KMS-11 (cell line): ENCODE measurements at regions not wholly inside any gene's neighbourhood (a gene's known extent, or its start where the extent isn't known, plus 50 kb on each side); places are given as distances from the start of the nearest gene placed in this dataset.

Source experiments
- H2AFZ ChIP-seq: fragments of 200-600 bp; sonication (generic); 2 replicates; pipeline ENCODE4 v1.6.1; 2016; ENCODE audit warnings: antibody characterized with exemption, mixed run types, low read depth
- H3K27ac ChIP-seq: fragments of 200-600 bp; sonication (generic); 2 replicates; pipeline ENCODE4 v1.6.1; 2016; ENCODE audit warnings: mild to moderate bottlenecking, mixed run types
- H3K27me3 ChIP-seq: fragments of 200-600 bp; sonication (generic); 2 replicates; pipeline ENCODE4 v1.6.1; 2017; ENCODE audit warnings: mild to moderate bottlenecking, low read depth, mixed run types, moderate library complexity; ENCODE audit not compliant: insufficient read depth
- H3K36me3 ChIP-seq: fragments of 200-600 bp; sonication (generic); 2 replicates; pipeline ENCODE4 v1.6.1; 2017; ENCODE audit warnings: mild to moderate bottlenecking, mixed run types; ENCODE audit not compliant: insufficient read depth
- H3K4me1 ChIP-seq: fragments of 200-600 bp; sonication (generic); 2 replicates; pipeline ENCODE4 v1.6.1; 2016; ENCODE audit warnings: mild to moderate bottlenecking, low read depth, mixed run types; ENCODE audit not compliant: poor library complexity, severe bottlenecking
- H3K4me2 ChIP-seq: fragments of 200-600 bp; sonication (generic); 2 replicates; pipeline ENCODE4 v1.7.0; 2016; ENCODE audit warnings: mild to moderate bottlenecking, mixed run types
- H3K4me3 ChIP-seq: fragments of 200-600 bp; sonication (generic); IDR thresholded peaks from 2 replicates; pipeline ENCODE4 v1.6.1; 2017; ENCODE audit warnings: low read depth, low read length, mixed read lengths; ENCODE audit not compliant: insufficient read depth
- H3K79me2 ChIP-seq: fragments of 200-600 bp; sonication (generic); 2 replicates; pipeline ENCODE4 v1.6.1; 2016; ENCODE audit warnings: low read depth, mixed run types; ENCODE audit not compliant: insufficient read depth
- H3K9ac ChIP-seq: fragments of 200-600 bp; sonication (generic); 2 replicates; pipeline ENCODE4 v1.6.1; 2016; ENCODE audit warnings: mild to moderate bottlenecking, mixed run types
- H4K20me1 ChIP-seq: fragments of 200-600 bp; sonication (generic); 2 replicates; pipeline ENCODE4 v1.6.1; 2016; ENCODE audit warnings: mild to moderate bottlenecking, mixed run types; ENCODE audit not compliant: insufficient read depth
- TF ChIP-seq, protein P1 (sequence below): fragments of 200-600 bp; sonication (generic); conservative IDR thresholded peaks from 2 replicates; pipeline ENCODE4 v1.6.1; 2017; ENCODE audit warnings: low read depth, mild to moderate bottlenecking, antibody characterized with exemption, low read length, moderate library complexity, mixed read lengths

- no peak overlapping the region for H3K9ac ChIP-seq
- H3K4me1 ChIP-seq = no peaks in the 10 kb centered on the region
- H3K79me2 ChIP-seq = no peaks in the 10 kb centered on the region
- H3K36me3 ChIP-seq = no peaks in the 10 kb centered on the region
- TF ChIP-seq, protein P1, sequence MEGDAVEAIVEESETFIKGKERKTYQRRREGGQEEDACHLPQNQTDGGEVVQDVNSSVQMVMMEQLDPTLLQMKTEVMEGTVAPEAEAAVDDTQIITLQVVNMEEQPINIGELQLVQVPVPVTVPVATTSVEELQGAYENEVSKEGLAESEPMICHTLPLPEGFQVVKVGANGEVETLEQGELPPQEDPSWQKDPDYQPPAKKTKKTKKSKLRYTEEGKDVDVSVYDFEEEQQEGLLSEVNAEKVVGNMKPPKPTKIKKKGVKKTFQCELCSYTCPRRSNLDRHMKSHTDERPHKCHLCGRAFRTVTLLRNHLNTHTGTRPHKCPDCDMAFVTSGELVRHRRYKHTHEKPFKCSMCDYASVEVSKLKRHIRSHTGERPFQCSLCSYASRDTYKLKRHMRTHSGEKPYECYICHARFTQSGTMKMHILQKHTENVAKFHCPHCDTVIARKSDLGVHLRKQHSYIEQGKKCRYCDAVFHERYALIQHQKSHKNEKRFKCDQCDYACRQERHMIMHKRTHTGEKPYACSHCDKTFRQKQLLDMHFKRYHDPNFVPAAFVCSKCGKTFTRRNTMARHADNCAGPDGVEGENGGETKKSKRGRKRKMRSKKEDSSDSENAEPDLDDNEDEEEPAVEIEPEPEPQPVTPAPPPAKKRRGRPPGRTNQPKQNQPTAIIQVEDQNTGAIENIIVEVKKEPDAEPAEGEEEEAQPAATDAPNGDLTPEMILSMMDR = no peak
- no peak overlapping the region for H2AFZ ChIP-seq
- H3K27me3 ChIP-seq = no peaks in the 10 kb centered on the region
- H3K4me2 ChIP-seq = no peak overlapping the region
- no peaks in the 10 kb centered on the region for H4K20me1 ChIP-seq
- no peak overlapping the region for H3K27ac ChIP-seq
- H3K4me3 ChIP-seq = no peak overlapping the region
These were observed 145.6 kb upstream of the MYOCD start for GRCh38 chr17:12519956-12520594.

DNA sequence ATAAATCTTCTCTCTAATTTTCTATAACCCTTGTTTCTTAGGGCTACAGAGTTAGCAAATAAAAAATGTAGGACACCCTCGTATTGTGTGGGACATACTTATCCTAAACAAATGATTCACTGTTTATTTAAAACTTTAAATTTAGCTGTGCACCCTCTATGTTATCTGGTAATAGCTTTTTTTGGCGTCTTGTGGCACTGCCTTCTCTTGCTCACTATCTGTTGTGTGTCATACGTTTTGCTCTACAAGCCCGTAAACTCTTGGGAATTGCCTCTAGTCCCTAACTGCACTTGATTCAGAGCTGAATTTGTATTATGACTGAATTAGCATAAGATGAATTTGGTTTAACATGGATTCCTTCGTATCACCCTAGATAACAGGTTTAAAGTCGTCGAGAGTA, 144.3 kb upstream of the MYOCD start:
- no peak overlapping the region for H3K27ac ChIP-seq
- TF ChIP-seq, protein P1 = no peak

DNA sequence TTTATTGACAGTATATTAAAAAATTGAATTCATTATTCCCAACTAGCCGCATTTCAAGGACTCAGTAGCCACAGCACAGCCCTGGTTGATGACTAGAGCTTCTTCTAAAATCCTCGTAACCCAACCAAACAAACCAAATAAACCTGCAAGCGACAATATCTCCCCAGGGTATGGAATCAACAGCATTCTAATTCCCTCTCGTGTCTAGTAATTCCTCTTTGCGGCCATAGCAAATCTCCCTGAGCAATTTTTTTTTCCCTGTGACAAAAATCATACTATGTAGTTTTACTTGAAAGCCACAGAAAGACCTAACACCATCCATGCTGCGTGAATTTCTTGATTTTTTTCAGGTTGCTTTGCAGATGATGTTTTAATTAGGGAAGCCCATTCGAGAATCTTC, 143.4 kb upstream of the MYOCD start:
- Histone ChIP-seq H2AFZ (no peak overlapping the region), H3K79me2 (no peaks in the 10 kb centered on the region), H3K27me3 (no peaks in the 10 kb centered on the region), H3K4me3 (no peak overlapping the region), H4K20me1 (no peaks in the 10 kb centered on the region), H3K9ac (no peak overlapping the region), H3K36me3 (no peaks in the 10 kb centered on the region), H3K27ac (no peak overlapping the region), H3K4me2 (no peak overlapping the region), H3K4me1 (no peaks in the 10 kb centered on the region)
- TF ChIP-seq, protein P1 = no peak

More for the DNA sequence above, 144.3 kb upstream of the MYOCD start:
- Histone ChIP-seq H3K36me3 (no peaks in the 10 kb centered on the region), H3K27me3 (no peaks in the 10 kb centered on the region), H2AFZ (no peak overlapping the region), H3K79me2 (no peaks in the 10 kb centered on the region), H4K20me1 (no peaks in the 10 kb centered on the region), H3K4me2 (no peak overlapping the region), H3K4me3 (no peak overlapping the region), H3K9ac (no peak overlapping the region), H3K4me1 (no peaks in the 10 kb centered on the region)

DNA sequence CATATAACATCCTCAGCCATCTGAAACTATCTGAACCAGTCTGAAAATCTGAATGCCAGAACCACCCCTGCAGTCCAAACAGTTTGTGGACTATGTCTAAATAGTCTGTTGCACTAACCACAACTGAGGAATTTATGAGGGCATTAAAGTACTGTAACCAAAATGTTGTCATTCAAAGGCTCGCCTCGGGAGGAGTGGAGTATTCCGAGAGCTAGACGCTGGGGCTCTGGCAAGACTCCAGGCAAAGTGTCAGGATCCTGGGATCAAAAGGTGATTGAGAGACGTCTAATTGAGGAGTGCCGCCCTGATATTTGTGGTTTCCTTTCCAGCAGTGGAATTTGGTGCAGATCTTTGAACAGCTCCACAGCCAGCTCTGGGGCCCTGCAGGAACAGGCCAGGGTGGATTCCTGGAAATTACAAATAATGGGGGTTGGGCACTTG, 142.9 kb upstream of the MYOCD start:
- Histone ChIP-seq H3K4me2 (no peak overlapping the region), H3K27ac (no peak overlapping the region), H3K9ac (no peak overlapping the region), H4K20me1 (no peaks in the 10 kb centered on the region), H3K4me3 (no peak overlapping the region), H3K79me2 (no peaks in the 10 kb centered on the region), H3K36me3 (no peaks in the 10 kb centered on the region), H3K27me3 (no peaks in the 10 kb centered on the region), H2AFZ (no peak overlapping the region), H3K4me1 (no peaks in the 10 kb centered on the region)
- TF ChIP-seq, protein P1 = no peak
